ENCODE measurements at regions not wholly inside any gene's neighbourhood (a gene's known extent, or its start where the extent isn't known, plus 50 kb on each side); places are given as distances from the start of the nearest gene placed in this dataset.

GRCh38 chr6:48280035-48280620 is 169.1 kb upstream of the PTCHD4 start:
- CTCF ChIA-PET = interaction anchor here (0.9 kb wide), 1 partner anchor 27 kb away, joined by 4 read pairs; no protein-coding TSS in a partner anchor
- intact Hi-C loops (cut with micrococcal nuclease) = no loop called here
- BruUV-seq (replicated peaks) = no TSS peak
- no peaks in the 10 kb centered on the region for H3K4me1 Mint-ChIP-seq (ENCODE audit: insufficient read depth, unreplicated experiment)
- no peaks in the 10 kb centered on the region for H3K9me3 Mint-ChIP-seq (ENCODE audit: unreplicated experiment)
- H3K36me3 Mint-ChIP-seq (ENCODE audit: insufficient read depth, unreplicated experiment) = no peaks in the 10 kb centered on the region
- no peak overlapping the region for H3K4me3 Mint-ChIP-seq (ENCODE audit: unreplicated experiment)
- no peaks in the 10 kb centered on the region for H3K27me3 Mint-ChIP-seq (ENCODE audit: insufficient read depth, unreplicated experiment)
- H3K27ac Mint-ChIP-seq (ENCODE audit: low read depth, unreplicated experiment) = no peak overlapping the region
- no peak for DNase-seq (ENCODE audit: unreplicated experiment)
- POLR2A ChIA-PET = interaction anchor here (1.2 kb wide), 1 partner anchor 9 kb away, joined by 3 read pairs; no protein-coding TSS in a partner anchor
- no peak for TF ChIP-seq CTCF (IDR thresholded peaks at IDR 0.05; ENCODE audit: unreplicated experiment)

- BruUV-seq (replicated peaks) = no TSS peak
- no peak overlapping the region for H3K4me3 Mint-ChIP-seq (ENCODE audit: unreplicated experiment)
- H3K9me3 Mint-ChIP-seq (ENCODE audit: unreplicated experiment) = no peaks in the 10 kb centered on the region
Observed at GRCh38 chr6:48278261-48278660, 167.3 kb upstream of the PTCHD4 start.

GRCh38 chr6:48272518-48272917 is 161.5 kb upstream of the PTCHD4 start:
- H3K4me3 Mint-ChIP-seq (ENCODE audit: unreplicated experiment) = no peak overlapping the region
- H3K27me3 Mint-ChIP-seq (ENCODE audit: insufficient read depth, unreplicated experiment) = no peaks in the 10 kb centered on the region
- BruUV-seq (replicated peaks) = no TSS peak
- TF ChIP-seq CTCF (IDR thresholded peaks at IDR 0.05; ENCODE audit: unreplicated experiment) = no peak
- intact Hi-C loops (cut with micrococcal nuclease) = no loop called here
- no peaks in the 10 kb centered on the region for H3K4me1 Mint-ChIP-seq (ENCODE audit: insufficient read depth, unreplicated experiment)
- ChIA-PET POLR2A (no interaction called here), CTCF (no interaction called here)
- no peak overlapping the region for H3K27ac Mint-ChIP-seq (ENCODE audit: low read depth, unreplicated experiment)
- H3K36me3 Mint-ChIP-seq (ENCODE audit: insufficient read depth, unreplicated experiment) = no peaks in the 10 kb centered on the region
- DNase-seq (ENCODE audit: unreplicated experiment) = no peak
- peaks cover 8% of the 10 kb centered on the region for H3K9me3 Mint-ChIP-seq (ENCODE audit: unreplicated experiment)

More at GRCh38 chr6:48278261-48278660, 167.3 kb upstream of the PTCHD4 start:
- no peak for DNase-seq (ENCODE audit: unreplicated experiment)
- no peaks in the 10 kb centered on the region for H3K27me3 Mint-ChIP-seq (ENCODE audit: insufficient read depth, unreplicated experiment)
- TF ChIP-seq CTCF (IDR thresholded peaks at IDR 0.05; ENCODE audit: unreplicated experiment) = no peak
- no peak overlapping the region for H3K27ac Mint-ChIP-seq (ENCODE audit: low read depth, unreplicated experiment)
- ChIA-PET CTCF (interaction anchor here (0.6 to 1.2 kb wide), 2 partner anchors 10 to 484 kb away, joined by 3 read pairs; no protein-coding TSS in a partner anchor), POLR2A (no interaction called here)
- no peaks in the 10 kb centered on the region for H3K36me3 Mint-ChIP-seq (ENCODE audit: insufficient read depth, unreplicated experiment)
- intact Hi-C loops (cut with micrococcal nuclease) = no loop called here
- H3K4me1 Mint-ChIP-seq (ENCODE audit: insufficient read depth, unreplicated experiment) = no peaks in the 10 kb centered on the region

GRCh38 chr6:48255094-48255493 is 144.1 kb upstream of the PTCHD4 start:
- no TSS peak for BruUV-seq (replicated peaks)
- intact Hi-C loops (cut with micrococcal nuclease) = no loop called here

More at GRCh38 chr6:48255094-48255493, 144.1 kb upstream of the PTCHD4 start:
- Mint-ChIP-seq H3K4me1 (ENCODE audit: insufficient read depth, unreplicated experiment) (no peaks in the 10 kb centered on the region), H3K27me3 (ENCODE audit: insufficient read depth, unreplicated experiment) (no peaks in the 10 kb centered on the region), H3K9me3 (ENCODE audit: unreplicated experiment) (no peaks in the 10 kb centered on the region), H3K27ac (ENCODE audit: low read depth, unreplicated experiment) (no peak overlapping the region), H3K4me3 (ENCODE audit: unreplicated experiment) (no peak overlapping the region), H3K36me3 (ENCODE audit: insufficient read depth, unreplicated experiment) (no peaks in the 10 kb centered on the region)
- ChIA-PET POLR2A (no interaction called here), CTCF (no interaction called here)
- no peak for TF ChIP-seq CTCF (IDR thresholded peaks at IDR 0.05; ENCODE audit: unreplicated experiment)
- DNase-seq (ENCODE audit: unreplicated experiment) = no peak

Data from MCF 10A (cell line).